LNCAP (cell line): ENCODE measurements at regions not wholly inside any gene's neighbourhood (a gene's known extent, or its start where the extent isn't known, plus 50 kb on each side); places are given as distances from the start of the nearest gene placed in this dataset.

ENCODE experiments used
- CTCF ChIP-seq: fragments of 450-650 bp; IDR thresholded peaks from 2 replicates; pipeline ENCODE4 v1.5.1; 2017; ENCODE audit warnings: mild to moderate bottlenecking

GRCh38 chr4:19508442-19508841 is 743.3 kb upstream of the SLIT2 start:
- no peak for TF ChIP-seq CTCF

- TF ChIP-seq CTCF, result no peak
These were observed 754.0 kb upstream of the SLIT2 start for GRCh38 chr4:19497705-19498104.

GRCh38 chr4:19496756-19497155 is 754.9 kb upstream of the SLIT2 start:
- no peak for TF ChIP-seq CTCF

- TF ChIP-seq CTCF, result no peak
These were observed 756.7 kb upstream of the SLIT2 start for GRCh38 chr4:19494961-19495360.

- no peak for TF ChIP-seq CTCF
These were observed 759.1 kb upstream of the SLIT2 start for GRCh38 chr4:19492606-19493005.

GRCh38 chr4:19486400-19486799 is 765.3 kb upstream of the SLIT2 start:
- no peak for TF ChIP-seq CTCF

- no peak for TF ChIP-seq CTCF
These were observed 772.9 kb upstream of the SLIT2 start for GRCh38 chr4:19478791-19479190.

- TF ChIP-seq CTCF, result no peak
These were observed 778.1 kb upstream of the SLIT2 start for GRCh38 chr4:19473569-19473968.
